ENCODE measurements at regions not wholly inside any gene's neighbourhood (a gene's known extent, or its start where the extent isn't known, plus 50 kb on each side); places are given as distances from the start of the nearest gene placed in this dataset.
"Not testable (repeated sequence)": the region's sequence is repeated elsewhere in the genome, so short reads cannot be mapped to it uniquely, and the experiment has no call there.

GRCh38 chr7:156566812-156567549 lies 73.6 kb upstream of the RNF32 start:
- no peak overlapping the region for H3K27ac ChIP-seq (ENCODE audit: low read depth, low read length)
- H3K9ac ChIP-seq (ENCODE audit: low read length), result no peak overlapping the region
- H3K36me3 ChIP-seq (ENCODE audit: control insufficient read depth, insufficient read depth, low read length), result no peaks in the 10 kb centered on the region
- no peak overlapping the region for H3K4me3 ChIP-seq (ENCODE audit: low read length)
- H3K27me3 ChIP-seq (ENCODE audit: control insufficient read depth, insufficient read depth, low read length), result no peaks in the 10 kb centered on the region
- no peaks in the 10 kb centered on the region for H3K4me1 ChIP-seq (ENCODE audit: control insufficient read depth, insufficient read depth, low read length)

- not testable (repeated sequence) for H3K4me3 ChIP-seq (ENCODE audit: low read length); H3K9ac ChIP-seq (ENCODE audit: low read length); H3K27ac ChIP-seq (ENCODE audit: low read depth, low read length); H3K4me1 ChIP-seq (ENCODE audit: control insufficient read depth, insufficient read depth, low read length); H3K36me3 ChIP-seq (ENCODE audit: control insufficient read depth, insufficient read depth, low read length); H3K27me3 ChIP-seq (ENCODE audit: control insufficient read depth, insufficient read depth, low read length)
Observed at GRCh38 chr7:156565002-156565401, 75.6 kb upstream of the RNF32 start.

- H3K9ac ChIP-seq (ENCODE audit: low read length), result no peak overlapping the region
- no peak overlapping the region for H3K4me3 ChIP-seq (ENCODE audit: low read length)
- H3K36me3 ChIP-seq (ENCODE audit: control insufficient read depth, insufficient read depth, low read length), result peaks cover 2% of the 10 kb centered on the region
- no peaks in the 10 kb centered on the region for H3K4me1 ChIP-seq (ENCODE audit: control insufficient read depth, insufficient read depth, low read length)
- H3K27ac ChIP-seq (ENCODE audit: low read depth, low read length), result no peak overlapping the region
- H3K27me3 ChIP-seq (ENCODE audit: control insufficient read depth, insufficient read depth, low read length), result no peaks in the 10 kb centered on the region
Observed at GRCh38 chr7:156560696-156561095, 79.9 kb upstream of the RNF32 start.

- H3K27me3 ChIP-seq (ENCODE audit: control insufficient read depth, insufficient read depth, low read length), result no peaks in the 10 kb centered on the region
- H3K4me3 ChIP-seq (ENCODE audit: low read length), result no peak overlapping the region
- peaks cover 2% of the 10 kb centered on the region for H3K36me3 ChIP-seq (ENCODE audit: control insufficient read depth, insufficient read depth, low read length)
Observed at GRCh38 chr7:156560075-156560474, 80.5 kb upstream of the RNF32 start.

GRCh38 chr7:156559001-156559400 lies 81.6 kb upstream of the RNF32 start:
- Histone ChIP-seq H3K36me3 (ENCODE audit: control insufficient read depth, insufficient read depth, low read length) (peaks cover 2% of the 10 kb centered on the region), H3K4me1 (ENCODE audit: control insufficient read depth, insufficient read depth, low read length) (no peaks in the 10 kb centered on the region), H3K27ac (ENCODE audit: low read depth, low read length) (no peak overlapping the region), H3K9ac (ENCODE audit: low read length) (no peak overlapping the region), H3K27me3 (ENCODE audit: control insufficient read depth, insufficient read depth, low read length) (no peaks in the 10 kb centered on the region), H3K4me3 (ENCODE audit: low read length) (no peak overlapping the region)

More at GRCh38 chr7:156560075-156560474, 80.5 kb upstream of the RNF32 start:
- Histone ChIP-seq H3K27ac (ENCODE audit: low read depth, low read length) (no peak overlapping the region), H3K9ac (ENCODE audit: low read length) (no peak overlapping the region), H3K4me1 (ENCODE audit: control insufficient read depth, insufficient read depth, low read length) (no peaks in the 10 kb centered on the region)

- no peaks in the 10 kb centered on the region for H3K4me1 ChIP-seq (ENCODE audit: control insufficient read depth, insufficient read depth, low read length)
- H3K27ac ChIP-seq (ENCODE audit: low read depth, low read length), result no peak overlapping the region
- H3K36me3 ChIP-seq (ENCODE audit: control insufficient read depth, insufficient read depth, low read length), result peaks cover 2% of the 10 kb centered on the region
- H3K9ac ChIP-seq (ENCODE audit: low read length), result no peak overlapping the region
- no peaks in the 10 kb centered on the region for H3K27me3 ChIP-seq (ENCODE audit: control insufficient read depth, insufficient read depth, low read length)
- H3K4me3 ChIP-seq (ENCODE audit: low read length), result no peak overlapping the region
Observed at GRCh38 chr7:156558198-156558597, 82.4 kb upstream of the RNF32 start.

- Histone ChIP-seq H3K27me3 (ENCODE audit: control insufficient read depth, insufficient read depth, low read length) (no peaks in the 10 kb centered on the region), H3K27ac (ENCODE audit: low read depth, low read length) (no peak overlapping the region), H3K4me3 (ENCODE audit: low read length) (no peak overlapping the region)
Observed at GRCh38 chr7:156556083-156556482, 84.5 kb upstream of the RNF32 start.

GRCh38 chr7:156554488-156554887 lies 86.1 kb upstream of the RNF32 start:
- Histone ChIP-seq H3K4me3 (ENCODE audit: low read length) (no peak overlapping the region), H3K9ac (ENCODE audit: low read length) (no peak overlapping the region), H3K4me1 (ENCODE audit: control insufficient read depth, insufficient read depth, low read length) (no peaks in the 10 kb centered on the region), H3K36me3 (ENCODE audit: control insufficient read depth, insufficient read depth, low read length) (peaks cover 2% of the 10 kb centered on the region), H3K27me3 (ENCODE audit: control insufficient read depth, insufficient read depth, low read length) (no peaks in the 10 kb centered on the region), H3K27ac (ENCODE audit: low read depth, low read length) (no peak overlapping the region)

More at GRCh38 chr7:156556083-156556482, 84.5 kb upstream of the RNF32 start:
- Histone ChIP-seq H3K36me3 (ENCODE audit: control insufficient read depth, insufficient read depth, low read length) (peaks cover 2% of the 10 kb centered on the region), H3K4me1 (ENCODE audit: control insufficient read depth, insufficient read depth, low read length) (no peaks in the 10 kb centered on the region), H3K9ac (ENCODE audit: low read length) (no peak overlapping the region)

- Histone ChIP-seq H3K27ac (ENCODE audit: low read depth, low read length) (no peak overlapping the region), H3K9ac (ENCODE audit: low read length) (no peak overlapping the region), H3K27me3 (ENCODE audit: control insufficient read depth, insufficient read depth, low read length) (no peaks in the 10 kb centered on the region), H3K4me1 (ENCODE audit: control insufficient read depth, insufficient read depth, low read length) (no peaks in the 10 kb centered on the region), H3K36me3 (ENCODE audit: control insufficient read depth, insufficient read depth, low read length) (no peaks in the 10 kb centered on the region), H3K4me3 (ENCODE audit: low read length) (no peak overlapping the region)
Observed at GRCh38 chr7:156549636-156550035, 90.9 kb upstream of the RNF32 start.

- Histone ChIP-seq H3K36me3 (ENCODE audit: control insufficient read depth, insufficient read depth, low read length) (no peaks in the 10 kb centered on the region), H3K27ac (ENCODE audit: low read depth, low read length) (no peak overlapping the region), H3K9ac (ENCODE audit: low read length) (no peak overlapping the region), H3K27me3 (ENCODE audit: control insufficient read depth, insufficient read depth, low read length) (no peaks in the 10 kb centered on the region), H3K4me3 (ENCODE audit: low read length) (no peak overlapping the region), H3K4me1 (ENCODE audit: control insufficient read depth, insufficient read depth, low read length) (no peaks in the 10 kb centered on the region)
Observed at GRCh38 chr7:156547884-156548561, 92.6 kb upstream of the RNF32 start.

GRCh38 chr7:156545979-156546378 lies 94.6 kb upstream of the RNF32 start:
- no peaks in the 10 kb centered on the region for H3K27me3 ChIP-seq (ENCODE audit: control insufficient read depth, insufficient read depth, low read length)
- H3K36me3 ChIP-seq (ENCODE audit: control insufficient read depth, insufficient read depth, low read length), result no peaks in the 10 kb centered on the region
- H3K9ac ChIP-seq (ENCODE audit: low read length), result no peak overlapping the region
- no peak overlapping the region for H3K4me3 ChIP-seq (ENCODE audit: low read length)
- no peak overlapping the region for H3K27ac ChIP-seq (ENCODE audit: low read depth, low read length)
- no peaks in the 10 kb centered on the region for H3K4me1 ChIP-seq (ENCODE audit: control insufficient read depth, insufficient read depth, low read length)

GRCh38 chr7:156544919-156545715 lies 95.5 kb upstream of the RNF32 start:
- no peak overlapping the region for H3K9ac ChIP-seq (ENCODE audit: low read length)
- H3K36me3 ChIP-seq (ENCODE audit: control insufficient read depth, insufficient read depth, low read length), result no peaks in the 10 kb centered on the region
- no peak overlapping the region for H3K27ac ChIP-seq (ENCODE audit: low read depth, low read length)
- H3K4me1 ChIP-seq (ENCODE audit: control insufficient read depth, insufficient read depth, low read length), result no peaks in the 10 kb centered on the region
- no peak overlapping the region for H3K4me3 ChIP-seq (ENCODE audit: low read length)
- H3K27me3 ChIP-seq (ENCODE audit: control insufficient read depth, insufficient read depth, low read length), result no peaks in the 10 kb centered on the region

Data from rectal smooth muscle tissue (tissue), 1 donor.